ENCODE measurements at regions not wholly inside any gene's neighbourhood (a gene's known extent, or its start where the extent isn't known, plus 50 kb on each side); places are given as distances from the start of the nearest gene placed in this dataset.

DNA sequence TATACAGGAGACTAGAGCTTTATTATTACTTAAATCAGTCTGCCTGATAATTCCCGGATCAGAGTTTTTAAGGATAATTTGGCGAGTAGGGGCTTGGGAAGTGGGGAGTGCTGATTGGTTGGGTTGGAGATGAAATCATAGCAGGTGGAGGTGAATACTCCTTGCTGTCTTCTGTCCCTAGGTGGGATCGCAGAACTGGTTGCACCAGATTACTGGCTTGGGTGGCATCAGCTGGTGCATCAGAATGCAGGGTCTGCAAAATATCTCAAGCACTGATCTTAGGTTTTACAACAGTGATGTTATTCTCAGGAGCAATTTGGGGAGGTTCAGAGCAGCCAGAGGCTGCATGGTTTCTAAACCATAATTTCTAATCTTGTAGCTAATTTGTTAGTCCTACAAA lies 68.1 kb downstream of the KIF4B start:
- no peak for TF ChIP-seq EZH2phosphoT487 (conservative IDR thresholded peaks at IDR 0.05; ENCODE audit: low read length)
- TF ChIP-seq, protein P1, sequence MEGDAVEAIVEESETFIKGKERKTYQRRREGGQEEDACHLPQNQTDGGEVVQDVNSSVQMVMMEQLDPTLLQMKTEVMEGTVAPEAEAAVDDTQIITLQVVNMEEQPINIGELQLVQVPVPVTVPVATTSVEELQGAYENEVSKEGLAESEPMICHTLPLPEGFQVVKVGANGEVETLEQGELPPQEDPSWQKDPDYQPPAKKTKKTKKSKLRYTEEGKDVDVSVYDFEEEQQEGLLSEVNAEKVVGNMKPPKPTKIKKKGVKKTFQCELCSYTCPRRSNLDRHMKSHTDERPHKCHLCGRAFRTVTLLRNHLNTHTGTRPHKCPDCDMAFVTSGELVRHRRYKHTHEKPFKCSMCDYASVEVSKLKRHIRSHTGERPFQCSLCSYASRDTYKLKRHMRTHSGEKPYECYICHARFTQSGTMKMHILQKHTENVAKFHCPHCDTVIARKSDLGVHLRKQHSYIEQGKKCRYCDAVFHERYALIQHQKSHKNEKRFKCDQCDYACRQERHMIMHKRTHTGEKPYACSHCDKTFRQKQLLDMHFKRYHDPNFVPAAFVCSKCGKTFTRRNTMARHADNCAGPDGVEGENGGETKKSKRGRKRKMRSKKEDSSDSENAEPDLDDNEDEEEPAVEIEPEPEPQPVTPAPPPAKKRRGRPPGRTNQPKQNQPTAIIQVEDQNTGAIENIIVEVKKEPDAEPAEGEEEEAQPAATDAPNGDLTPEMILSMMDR (IDR thresholded peaks at IDR 0.05; ENCODE audit: insufficient read depth, low read length, poor library complexity, severe bottlenecking): no peak
- no peak overlapping the region for H3K4me2 ChIP-seq (ENCODE audit: low read depth, low read length, poor library complexity, severe bottlenecking)
- H4K20me1 ChIP-seq (ENCODE audit: low read depth, low read length): no peaks in the 10 kb centered on the region
- H2AFZ ChIP-seq (ENCODE audit: low read depth, low read length, severe bottlenecking): no peak overlapping the region
- H3K9me3 ChIP-seq (ENCODE audit: insufficient read depth, low read length): no peaks in the 10 kb centered on the region
- H3K36me3 ChIP-seq (ENCODE audit: low read length): no peaks in the 10 kb centered on the region
- no peaks in the 10 kb centered on the region for H3K9me2 ChIP-seq (replicated peaks; ENCODE audit: insufficient read depth, low read length)
- H3K27me3 ChIP-seq (ENCODE audit: low read length): no peaks in the 10 kb centered on the region
- H3F3A ChIP-seq (ENCODE audit: insufficient read depth): no peaks in the 10 kb centered on the region
- H3K27ac ChIP-seq (ENCODE audit: low read depth, low read length): no peak overlapping the region
- H3K9ac ChIP-seq (ENCODE audit: low read length): no peak overlapping the region
- H3K79me2 ChIP-seq (ENCODE audit: insufficient read depth, low read length): no peaks in the 10 kb centered on the region
- no peak overlapping the region for H3K4me3 ChIP-seq (ENCODE audit: insufficient read depth, low read length, poor library complexity, severe bottlenecking)

DNA sequence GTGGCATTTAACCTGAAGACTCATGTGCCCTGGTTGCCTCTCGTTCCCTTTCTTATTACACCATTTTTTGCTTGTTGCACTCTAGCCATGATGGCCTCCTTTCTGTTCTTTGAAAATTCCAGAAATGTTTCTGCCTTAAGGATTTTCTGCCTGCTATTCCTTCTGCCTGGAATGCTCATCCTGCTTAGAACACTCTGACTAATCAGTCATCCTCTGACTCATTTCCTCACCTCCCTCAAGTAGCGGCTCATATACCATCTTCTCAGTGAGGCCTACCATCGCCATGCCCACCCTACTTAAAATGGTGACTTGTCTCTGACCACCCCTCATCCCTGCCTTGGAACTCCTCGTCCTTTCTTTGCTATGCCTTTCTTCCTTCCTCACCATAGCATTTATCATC lies 68.8 kb downstream of the KIF4B start:
- Histone ChIP-seq H3K9me2 (replicated peaks; ENCODE audit: insufficient read depth, low read length) (no peaks in the 10 kb centered on the region), H3K9me3 (ENCODE audit: insufficient read depth, low read length) (no peaks in the 10 kb centered on the region), H3K4me2 (ENCODE audit: low read depth, low read length, poor library complexity, severe bottlenecking) (no peak overlapping the region), H4K20me1 (ENCODE audit: low read depth, low read length) (no peaks in the 10 kb centered on the region), H3K79me2 (ENCODE audit: insufficient read depth, low read length) (no peaks in the 10 kb centered on the region), H3K9ac (ENCODE audit: low read length) (no peak overlapping the region), H3K4me3 (ENCODE audit: insufficient read depth, low read length, poor library complexity, severe bottlenecking) (no peak overlapping the region), H3K36me3 (ENCODE audit: low read length) (no peaks in the 10 kb centered on the region), H3F3A (ENCODE audit: insufficient read depth) (no peaks in the 10 kb centered on the region), H3K27me3 (ENCODE audit: low read length) (no peaks in the 10 kb centered on the region), H2AFZ (ENCODE audit: low read depth, low read length, severe bottlenecking) (no peak overlapping the region), H3K27ac (ENCODE audit: low read depth, low read length) (no peak overlapping the region)
- TF ChIP-seq EZH2phosphoT487 (conservative IDR thresholded peaks at IDR 0.05; ENCODE audit: low read length): no peak
- TF ChIP-seq, protein P1 (IDR thresholded peaks at IDR 0.05; ENCODE audit: insufficient read depth, low read length, poor library complexity, severe bottlenecking): no peak

DNA sequence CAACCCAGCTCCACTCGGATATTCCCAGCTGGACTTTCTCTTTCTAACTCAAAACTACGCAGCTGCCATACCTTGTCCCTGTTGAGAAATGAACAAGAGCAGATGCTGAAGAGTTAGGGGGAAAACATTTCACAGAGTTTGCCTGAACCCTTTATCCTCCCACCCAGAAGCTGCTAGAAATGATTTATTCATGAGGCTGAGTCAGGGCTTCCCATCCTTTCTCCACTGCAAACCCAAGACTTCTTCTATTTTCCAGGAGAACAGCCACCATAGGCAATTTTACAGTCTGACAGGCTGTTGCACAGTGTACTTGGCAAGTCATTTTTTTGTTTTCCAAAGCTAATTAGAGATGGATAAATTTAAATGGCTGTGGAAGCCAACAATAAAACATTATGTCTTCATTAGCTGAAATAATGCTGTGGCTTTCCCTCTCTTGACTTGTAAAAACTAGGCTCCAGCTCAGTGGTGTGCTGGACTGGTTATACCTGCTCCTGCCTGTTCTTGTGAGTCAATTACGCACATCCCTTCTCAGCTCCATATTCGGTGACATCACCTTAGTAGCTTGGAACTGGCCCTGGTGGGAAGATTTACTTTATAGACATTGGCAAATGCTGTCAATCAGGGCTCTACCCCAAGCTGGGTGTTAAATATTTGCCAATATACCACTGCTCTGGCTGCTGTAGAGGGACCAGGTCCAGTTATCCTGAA lies 71.9 kb downstream of the KIF4B start:
- Histone ChIP-seq H3K79me2 (ENCODE audit: insufficient read depth, low read length) (no peaks in the 10 kb centered on the region), H3K9me3 (ENCODE audit: insufficient read depth, low read length) (no peaks in the 10 kb centered on the region), H3K4me3 (ENCODE audit: insufficient read depth, low read length, poor library complexity, severe bottlenecking) (no peak overlapping the region), H4K20me1 (ENCODE audit: low read depth, low read length) (no peaks in the 10 kb centered on the region), H3K9me2 (replicated peaks; ENCODE audit: insufficient read depth, low read length) (no peaks in the 10 kb centered on the region), H3F3A (ENCODE audit: insufficient read depth) (no peaks in the 10 kb centered on the region), H3K9ac (ENCODE audit: low read length) (no peak overlapping the region), H3K27me3 (ENCODE audit: low read length) (no peaks in the 10 kb centered on the region), H3K27ac (ENCODE audit: low read depth, low read length) (no peak overlapping the region), H3K36me3 (ENCODE audit: low read length) (no peaks in the 10 kb centered on the region), H3K4me2 (ENCODE audit: low read depth, low read length, poor library complexity, severe bottlenecking) (no peak overlapping the region), H2AFZ (ENCODE audit: low read depth, low read length, severe bottlenecking) (no peak overlapping the region)
- no peak for TF ChIP-seq EZH2phosphoT487 (conservative IDR thresholded peaks at IDR 0.05; ENCODE audit: low read length)
- TF ChIP-seq, protein P1 (IDR thresholded peaks at IDR 0.05; ENCODE audit: insufficient read depth, low read length, poor library complexity, severe bottlenecking): no peak
